ENCODE measurements at regions not wholly inside any gene's neighbourhood (a gene's known extent, or its start where the extent isn't known, plus 50 kb on each side); places are given as distances from the start of the nearest gene placed in this dataset.
"Not testable (repeated sequence)": the region's sequence is repeated elsewhere in the genome, so short reads cannot be mapped to it uniquely, and the experiment has no call there.

DNA sequence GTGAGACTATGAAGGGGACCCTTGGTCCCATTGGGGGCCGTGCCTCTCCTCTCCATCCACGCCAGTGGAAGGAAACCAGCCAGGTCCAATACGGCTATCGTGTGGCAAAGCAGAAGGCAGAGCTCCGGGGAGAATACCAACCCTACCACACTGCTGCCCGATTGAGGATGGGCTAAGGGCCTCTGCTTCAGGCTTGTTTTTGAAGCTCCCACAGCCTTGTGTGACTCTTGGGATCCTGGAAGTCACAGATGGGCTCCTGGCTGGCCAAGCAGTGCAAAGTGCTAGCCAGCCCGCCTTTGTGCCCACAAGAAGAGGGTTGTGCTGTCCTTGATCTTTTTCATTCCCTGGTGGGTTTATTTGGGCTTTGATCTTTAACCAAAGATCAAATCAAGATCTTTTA is 70.6 kb upstream of the ID2 start:
- no peak for DNase-seq

DNA sequence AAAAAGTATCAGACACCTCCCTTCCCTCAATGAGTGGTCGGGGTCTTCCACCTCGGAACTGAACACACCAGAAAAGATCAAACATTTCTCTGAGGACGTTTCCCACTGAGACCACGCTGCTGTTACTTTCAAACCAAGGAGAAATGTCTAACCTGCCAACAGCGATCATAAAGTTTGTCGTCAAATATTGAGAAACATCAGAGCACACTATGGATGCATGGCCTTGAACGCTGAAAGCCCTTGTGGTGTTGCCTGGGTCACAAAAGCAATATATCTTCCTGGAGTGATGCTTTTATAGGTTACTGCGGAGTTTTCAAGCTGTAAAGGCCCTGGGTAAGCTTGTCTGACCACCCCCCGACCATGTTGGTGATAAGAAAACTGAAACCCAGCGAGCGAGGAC is 70.2 kb upstream of the ID2 start:
- no peak for DNase-seq

DNA sequence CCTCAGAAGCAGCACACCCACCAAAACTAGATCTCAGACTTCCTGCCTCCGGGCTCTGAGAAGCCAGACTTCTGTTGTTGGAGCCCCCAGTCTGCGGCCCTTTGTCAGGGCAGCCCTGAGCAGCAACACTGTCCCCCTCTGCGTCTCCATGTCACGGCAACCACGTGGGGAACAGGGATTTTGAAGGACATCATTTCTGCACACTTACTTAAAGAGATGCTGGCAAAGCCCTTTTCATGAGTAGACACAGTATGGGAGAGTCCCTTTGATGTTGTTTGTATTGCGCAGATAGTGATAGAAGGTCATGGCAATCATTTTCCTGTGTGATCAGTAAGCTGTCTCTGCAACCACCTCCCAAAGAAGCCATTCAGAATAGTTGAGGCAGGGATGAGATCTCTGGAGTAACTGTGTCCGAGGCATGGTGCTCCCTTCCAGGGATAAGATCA is 69.1 kb upstream of the ID2 start:
- DNase-seq = no peak

- DNase-seq = not testable (repeated sequence)
These were observed 68.5 kb upstream of the ID2 start for GRCh38 chr2:8613207-8613999.

DNA sequence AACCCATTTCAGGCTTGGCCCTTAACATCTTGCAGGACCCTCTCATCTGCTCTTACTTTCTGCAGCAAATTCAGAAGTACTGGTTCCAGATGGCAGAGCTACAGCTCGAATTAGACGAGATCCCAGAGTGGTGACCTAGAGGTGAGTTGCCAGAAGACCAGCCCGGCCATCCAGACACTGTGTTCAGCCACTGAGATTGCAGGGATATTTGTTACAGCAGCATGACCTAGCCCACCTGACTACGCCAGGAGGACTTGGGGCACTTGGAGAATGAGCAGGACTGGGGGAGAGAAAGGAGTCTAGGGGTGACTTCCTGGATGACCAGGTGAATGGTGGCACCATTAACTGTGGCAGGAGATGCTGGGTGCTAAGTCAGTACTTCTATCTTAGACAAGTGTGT is 67.2 kb upstream of the ID2 start:
- DNase-seq = no peak

GRCh38 chr2:8615252-8615575 is 66.6 kb upstream of the ID2 start:
- no peak for DNase-seq

DNA sequence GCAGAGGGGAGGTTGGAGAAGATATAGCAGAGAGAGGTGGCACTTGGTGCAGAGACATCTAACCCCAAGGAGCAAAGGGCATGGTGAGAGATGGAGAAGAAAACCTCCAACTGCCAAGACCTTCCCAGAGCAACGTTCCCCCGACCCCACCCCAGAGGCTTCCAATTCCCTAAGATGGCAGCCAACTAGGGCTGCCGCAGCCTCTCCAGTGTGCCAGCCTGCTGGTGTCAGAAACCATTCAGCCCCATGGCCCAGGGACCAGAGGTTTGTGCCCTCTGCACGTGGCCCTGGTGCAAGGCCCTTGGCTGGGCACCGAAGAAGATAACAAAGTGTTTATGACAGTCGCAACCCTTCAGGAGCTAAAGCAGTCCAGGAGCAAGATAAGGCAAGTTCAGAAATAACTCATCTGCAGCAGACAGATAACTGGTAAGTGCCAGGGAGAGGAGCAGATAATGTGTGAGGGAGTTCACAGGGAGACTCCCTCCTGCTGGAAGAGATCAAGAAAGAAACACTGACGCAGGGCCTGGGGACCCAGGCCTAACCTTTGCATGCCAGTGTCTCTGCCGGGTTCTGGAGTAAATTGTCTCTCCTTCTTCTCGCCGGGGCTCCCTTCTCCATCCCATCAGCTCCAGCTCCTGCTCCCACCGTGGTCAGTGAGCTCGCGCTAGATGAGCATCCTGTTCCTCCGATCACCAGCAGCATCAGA is 66.1 kb upstream of the ID2 start:
- peak; percentile 96 for DNase-seq

DNA sequence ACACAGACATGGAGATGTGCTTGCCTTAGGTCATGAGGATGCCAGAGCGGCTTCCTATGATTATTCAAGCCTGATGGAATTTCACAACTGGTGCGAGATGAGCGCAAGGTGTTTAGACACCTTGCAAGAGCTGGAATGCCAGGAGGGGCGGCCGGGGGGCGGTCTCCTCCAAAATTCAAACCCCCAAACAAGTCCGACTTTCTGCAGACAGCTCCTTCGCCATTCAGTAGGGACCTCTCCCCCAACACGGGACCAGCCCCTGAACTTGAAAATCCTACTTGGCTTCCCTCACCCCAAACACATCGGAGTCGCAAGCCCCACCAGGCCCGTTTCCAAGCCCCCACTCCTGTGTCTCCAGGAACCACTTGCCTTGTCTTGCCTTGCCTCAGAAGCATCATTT is 64.8 kb upstream of the ID2 start:
- DNase-seq = no peak

GRCh38 chr2:8617590-8617989 is 64.3 kb upstream of the ID2 start:
- no peak for DNase-seq

- DNase-seq = no peak
These were observed 62.8 kb upstream of the ID2 start for GRCh38 chr2:8619071-8619470.

- DNase-seq = no peak
These were observed 61.1 kb upstream of the ID2 start for GRCh38 chr2:8620611-8621382.

GRCh38 chr2:8622199-8622911 is 59.5 kb upstream of the ID2 start:
- DNase-seq = no peak

GRCh38 chr2:8622924-8623465 is 58.9 kb upstream of the ID2 start:
- no peak for DNase-seq

GRCh38 chr2:8623576-8623957 is 58.3 kb upstream of the ID2 start:
- DNase-seq = no peak

- DNase-seq = peak; percentile 63
These were observed 57.8 kb upstream of the ID2 start for GRCh38 chr2:8623958-8624591.

DNA sequence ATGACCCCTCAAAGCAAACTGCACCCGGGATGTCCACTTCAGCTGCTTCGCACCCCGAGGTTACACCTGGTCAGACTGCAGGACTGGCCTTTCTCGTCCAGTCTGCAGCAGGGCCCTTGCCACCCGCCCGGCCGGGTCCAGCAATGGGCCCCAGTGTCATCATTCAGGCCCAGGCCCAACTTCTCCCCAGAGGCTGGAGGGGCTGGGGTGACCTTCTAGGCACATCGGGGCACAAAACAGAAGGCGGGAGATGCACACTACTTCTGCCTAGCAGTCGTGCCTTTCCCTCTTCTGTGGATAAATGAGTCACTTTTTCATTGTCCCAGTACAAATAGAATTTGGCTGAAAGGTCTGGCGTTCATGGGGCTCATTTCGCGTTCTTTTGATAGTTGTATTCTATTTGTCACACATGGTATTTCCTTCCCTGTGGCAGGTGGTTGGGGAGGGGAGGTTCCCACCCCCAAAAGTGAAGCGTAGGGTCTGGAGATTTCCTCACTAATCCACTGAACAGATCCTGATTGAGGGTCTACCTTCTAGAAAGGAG is 56.9 kb upstream of the ID2 start:
- DNase-seq = no peak

GRCh38 chr2:8625399-8626300 is 56.2 kb upstream of the ID2 start:
- DNase-seq = no peak

DNA sequence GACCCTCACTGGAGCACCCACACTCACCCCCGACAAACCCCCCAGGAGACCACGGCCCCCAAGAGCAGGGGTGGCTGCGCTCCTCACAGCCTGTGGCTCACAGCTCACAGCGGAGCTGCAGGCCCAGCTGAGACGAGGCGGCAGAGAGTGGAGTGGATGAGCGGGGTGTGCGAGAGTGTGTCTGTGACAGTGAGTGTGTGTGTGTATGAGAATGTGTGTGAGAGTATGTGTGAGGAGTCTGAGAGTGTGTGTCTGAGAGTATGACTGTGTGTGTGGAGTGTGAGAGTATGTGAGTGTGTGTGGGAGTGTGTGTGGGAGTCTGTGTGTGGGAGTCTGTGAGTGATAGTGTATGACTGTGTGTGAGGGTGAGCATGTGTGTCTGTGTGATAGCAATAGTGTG is 55.3 kb upstream of the ID2 start:
- DNase-seq = no peak

GRCh38 chr2:8627019-8627691 is 54.7 kb upstream of the ID2 start:
- no peak for DNase-seq

DNA sequence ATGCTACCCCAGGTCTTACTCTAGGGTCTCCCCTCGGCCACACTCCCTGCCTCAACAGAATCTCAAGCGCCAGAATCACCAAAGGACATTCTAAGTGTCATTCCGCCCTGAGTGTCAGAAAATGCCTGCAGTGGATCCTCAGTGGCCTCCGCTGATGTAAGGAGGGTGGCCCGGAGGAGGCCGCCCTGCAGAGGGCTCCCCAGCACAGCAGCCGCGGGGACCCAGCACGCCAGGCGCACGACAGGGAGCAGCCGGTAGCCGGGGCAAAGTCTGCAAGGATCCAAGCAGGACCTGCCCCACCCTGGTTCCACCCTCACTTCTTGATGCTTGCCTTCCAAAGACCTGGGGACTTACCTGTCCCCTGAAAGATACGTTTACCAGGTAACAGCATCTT is 54.2 kb upstream of the ID2 start:
- DNase-seq = no peak

All from hematopoietic multipotent progenitor cell treated with erythropoietin and hydrocortisone succinate and interleukin-3 and kit ligand, for 6 days (in vitro differentiated cells).